ENCODE measurements at regions not wholly inside any gene's neighbourhood (a gene's known extent, or its start where the extent isn't known, plus 50 kb on each side); places are given as distances from the start of the nearest gene placed in this dataset.
"Not testable (repeated sequence)": the region's sequence is repeated elsewhere in the genome, so short reads cannot be mapped to it uniquely, and the experiment has no call there.

- DNase-seq (ENCODE audit: low read depth in 2 of 3, low spot score in 2 of 3): no peak
Measured at GRCh38 chr5:107012371-107012770, 658.4 kb downstream of the EFNA5 start.

GRCh38 chr5:107011605-107012004 lies 659.1 kb downstream of the EFNA5 start:
- DNase-seq (ENCODE audit: low read depth in 2 of 3, low spot score in 2 of 3): no peak

GRCh38 chr5:107010060-107010459 lies 660.7 kb downstream of the EFNA5 start:
- no peak for DNase-seq (ENCODE audit: low read depth in 2 of 3, low spot score in 2 of 3)

GRCh38 chr5:107005653-107006052 lies 665.1 kb downstream of the EFNA5 start:
- no peak for DNase-seq (ENCODE audit: low read depth in 2 of 3, low spot score in 2 of 3)

GRCh38 chr5:107005161-107005560 lies 665.6 kb downstream of the EFNA5 start:
- no peak for DNase-seq (ENCODE audit: low read depth in 2 of 3, low spot score in 2 of 3)

GRCh38 chr5:107002115-107002514 lies 668.6 kb downstream of the EFNA5 start:
- DNase-seq (ENCODE audit: low read depth in 2 of 3, low spot score in 2 of 3): no peak

GRCh38 chr5:106999506-106999905 lies 671.2 kb downstream of the EFNA5 start:
- DNase-seq (ENCODE audit: low read depth in 2 of 3, low spot score in 2 of 3): not testable (repeated sequence)

- DNase-seq (ENCODE audit: low read depth in 2 of 3, low spot score in 2 of 3): no peak
Measured at GRCh38 chr5:106986006-106986405, 684.7 kb downstream of the EFNA5 start.

GRCh38 chr5:106985174-106985573 lies 685.6 kb downstream of the EFNA5 start:
- DNase-seq (ENCODE audit: low read depth in 2 of 3, low spot score in 2 of 3): no peak

- DNase-seq (ENCODE audit: low read depth in 2 of 3, low spot score in 2 of 3): not testable (repeated sequence)
Measured at GRCh38 chr5:106979178-106979577, 691.6 kb downstream of the EFNA5 start.

GRCh38 chr5:106978582-106979165 lies 692.1 kb downstream of the EFNA5 start:
- DNase-seq (ENCODE audit: low read depth in 2 of 3, low spot score in 2 of 3): not testable (repeated sequence)

- no peak for DNase-seq (ENCODE audit: low read depth in 2 of 3, low spot score in 2 of 3)
Measured at GRCh38 chr5:106976363-106976762, 694.4 kb downstream of the EFNA5 start.

GRCh38 chr5:106974272-106974671 lies 696.5 kb downstream of the EFNA5 start:
- no peak for DNase-seq (ENCODE audit: low read depth in 2 of 3, low spot score in 2 of 3)

- no peak for DNase-seq (ENCODE audit: low read depth in 2 of 3, low spot score in 2 of 3)
Measured at GRCh38 chr5:106966686-106967315, 703.9 kb downstream of the EFNA5 start.

GRCh38 chr5:106964132-106964531 lies 706.6 kb downstream of the EFNA5 start:
- no peak for DNase-seq (ENCODE audit: low read depth in 2 of 3, low spot score in 2 of 3)

- DNase-seq (ENCODE audit: low read depth in 2 of 3, low spot score in 2 of 3): no peak
Measured at GRCh38 chr5:106963630-106964029, 707.1 kb downstream of the EFNA5 start.

- no peak for DNase-seq (ENCODE audit: low read depth in 2 of 3, low spot score in 2 of 3)
Measured at GRCh38 chr5:106962464-106963230, 708.1 kb downstream of the EFNA5 start.

- no peak for DNase-seq (ENCODE audit: low read depth in 2 of 3, low spot score in 2 of 3)
Measured at GRCh38 chr5:106959387-106959786, 711.4 kb downstream of the EFNA5 start.

GRCh38 chr5:106957336-106957735 lies 713.4 kb downstream of the EFNA5 start:
- DNase-seq (ENCODE audit: low read depth in 2 of 3, low spot score in 2 of 3): no peak

- no peak for DNase-seq (ENCODE audit: low read depth in 2 of 3, low spot score in 2 of 3)
Measured at GRCh38 chr5:106956886-106957285, 713.9 kb downstream of the EFNA5 start.

GRCh38 chr5:106956187-106956586 lies 714.5 kb downstream of the EFNA5 start:
- DNase-seq (ENCODE audit: low read depth in 2 of 3, low spot score in 2 of 3): no peak

GRCh38 chr5:106940986-106941385 lies 729.8 kb downstream of the EFNA5 start:
- no peak for DNase-seq (ENCODE audit: low read depth in 2 of 3, low spot score in 2 of 3)

Data from hematopoietic multipotent progenitor cell (in vitro differentiated cells).